HCT116 (cell line): ENCODE measurements at regions not wholly inside any gene's neighbourhood (a gene's known extent, or its start where the extent isn't known, plus 50 kb on each side); places are given as distances from the start of the nearest gene placed in this dataset.

ENCODE experiments used
- ATAC-seq: fragments of 200-7000 bp; cut with Tn5 transposase; 2 replicates; pipeline ENCODE4 v1.9.1; 2020; ENCODE audit warnings: mild to moderate bottlenecking, moderate library complexity
- BruUV-seq: library from RNA; stranded (reverse); fragments of 400-500 nt; replicated peaks from 2 replicates; lab custom pipeline; 2021; lab: Mats Ljungman, UMichigan
- CTCF ChIA-PET: fragments of 300-600 bp; sonication (Branson Sonifier 250); formaldehyde crosslinking; loops from one replicate; lab custom pipeline; 2021; ENCODE audit warnings: antibody characterized with exemption; lab: Charles Lee
- POLR2A ChIA-PET: fragments of 300-600, 350-600 bp; sonication (Branson Sonifier 250); formaldehyde crosslinking; loops from one replicate; lab custom pipeline; 2021; ENCODE audit warnings: antibody characterized with exemption; lab: Charles Lee
- RAD21 ChIA-PET, 2 experiments: fragments of 300-600 bp; sonication (Branson Sonifier 250); formaldehyde crosslinking; loops; one replicate each; lab custom pipeline; 2023; ENCODE audit warnings: low total read pairs in 2 of 2; ENCODE audit not compliant: uncharacterized antibody in 2 of 2, unreplicated experiment in 2 of 2, low non-redundant PET in 1 of 2; lab: Charles Lee
- DNase-seq: peaks from one replicate; pipeline ENCODE4 v3.0.0-alpha.2; 2010; ENCODE audit warnings: low read depth, low spot score
- H2AFZ ChIP-seq: fragments of 200-600 bp; shearing (Covaris generic), sonication (generic); 2 replicates; pipeline ENCODE4 v1.6.1; 2017; ENCODE audit warnings: low read depth, mixed run types, mixed read lengths, antibody characterized with exemption, low read length; ENCODE audit not compliant: poor library complexity, severe bottlenecking
- H3K27ac ChIP-seq: 2 replicates; pipeline ENCODE4 v1.5.1; 2012; ENCODE audit warnings: low read depth, low read length
- H3K27me3 ChIP-seq: fragments of 200-600 bp; sonication (generic); 2 replicates; pipeline ENCODE4 v1.6.1; 2016; ENCODE audit warnings: mixed run types, low read length, mixed read lengths; ENCODE audit not compliant: insufficient read depth
- H3K36me3 ChIP-seq, 2 experiments: fragments of 200-500 bp in 1 of 2; fragments of 200-600 bp in 1 of 2; sonication (Bioruptor generic) in 1 of 2; sonication (generic) in 1 of 2; 2 replicates each; pipeline versions ENCODE4 v1.5.1 to v1.6.1; 2014 to 2016; ENCODE audit warnings: low read length in 2 of 2, inconsistent platforms in 1 of 2, mixed read lengths in 1 of 2, mixed run types in 1 of 2; ENCODE audit not compliant: insufficient read depth in 2 of 2, control insufficient read depth in 1 of 2
- H3K4me1 ChIP-seq, 2 experiments: fragments of 200-600 bp in 1 of 2; sonication (generic) in 1 of 2; 2 replicates each; pipeline versions ENCODE4 v1.5.1 to v1.6.1; 2012 to 2017; ENCODE audit warnings: low read length in 2 of 2, inconsistent platforms in 1 of 2, mild to moderate bottlenecking in 1 of 2, mixed read lengths in 1 of 2, mixed run types in 1 of 2, moderate library complexity in 1 of 2; ENCODE audit not compliant: insufficient read depth in 2 of 2, control insufficient read depth in 1 of 2
- H3K4me2 ChIP-seq: fragments of 200-600 bp; sonication (generic); 2 replicates; pipeline ENCODE4 v1.6.1; 2017; ENCODE audit warnings: mixed run types, low read length, mixed read lengths
- H3K4me3 ChIP-seq, 2 experiments: fragments of 200-600 bp in 1 of 2; sonication (generic) in 1 of 2; replicated peaks in 1 of 2; 2 replicates each; pipeline ENCODE4 v1.5.1; 2011 to 2016; ENCODE audit warnings: low read length in 2 of 2, control low read depth in 1 of 2, low read depth in 1 of 2, mild to moderate bottlenecking in 1 of 2, mixed read lengths in 1 of 2, mixed run types in 1 of 2
- H3K79me2 ChIP-seq: fragments of 200-600 bp; sonication (generic); 2 replicates; pipeline ENCODE4 v1.6.1; 2017; ENCODE audit warnings: mild to moderate bottlenecking, mixed run types, low read length, moderate library complexity, mixed read lengths; ENCODE audit not compliant: insufficient read depth
- H3K9ac ChIP-seq: fragments of 200-600 bp; sonication (generic); 2 replicates; pipeline ENCODE4 v1.6.1; 2016; ENCODE audit warnings: low read length, mixed read lengths
- H3K9me2 ChIP-seq: fragments of 200-600 bp; sonication (generic), shearing (Covaris generic); 2 replicates; pipeline ENCODE4 v1.6.1; 2017; ENCODE audit warnings: mixed run types, mild to moderate bottlenecking, moderate library complexity; ENCODE audit not compliant: insufficient read depth
- H3K9me3 ChIP-seq, 2 experiments: fragments of 200-500 bp in 1 of 2; fragments of 200-600 bp in 1 of 2; sonication (Bioruptor generic) in 1 of 2; sonication (generic) in 1 of 2; 2 replicates each; pipeline ENCODE4 v1.6.1; 2014 to 2017; ENCODE audit warnings: low read length in 2 of 2, mixed read lengths in 2 of 2, inconsistent platforms in 1 of 2, low read depth in 1 of 2, mild to moderate bottlenecking in 1 of 2, mixed run types in 1 of 2, moderate library complexity in 1 of 2; ENCODE audit not compliant: control insufficient read depth in 1 of 2, insufficient read depth in 1 of 2
- H4K20me1 ChIP-seq: fragments of 200-600 bp; sonication (generic), shearing (Covaris generic); 2 replicates; pipeline ENCODE4 v1.6.1; 2017; ENCODE audit warnings: mixed run types, mild to moderate bottlenecking, moderate library complexity; ENCODE audit not compliant: insufficient read depth
- CBX3 ChIP-seq: IDR thresholded peaks from 2 replicates; pipeline ENCODE4 v1.6.1; 2012; ENCODE audit warnings: low read depth
- EGR1 ChIP-seq: IDR thresholded peaks from 2 replicates; pipeline ENCODE4 v1.6.1; 2012; ENCODE audit warnings: low read depth
- ELF1 ChIP-seq: IDR thresholded peaks from 2 replicates; pipeline ENCODE4 v1.6.1; 2012; ENCODE audit warnings: low read depth, borderline replicate concordance
- EZH2phosphoT487 ChIP-seq: fragments of 200-600 bp; IDR thresholded peaks from 2 replicates; pipeline ENCODE4 v1.6.1; 2018; ENCODE audit warnings: antibody characterized with exemption, borderline replicate concordance
- JUND ChIP-seq: IDR thresholded peaks from 2 replicates; pipeline ENCODE4 v1.6.1; 2012
- POLR2AphosphoS5 ChIP-seq: IDR thresholded peaks from 2 replicates; pipeline ENCODE4 v1.6.1; 2011; ENCODE audit warnings: mild to moderate bottlenecking, low read depth, low read length, moderate library complexity
- RAD21 ChIP-seq: IDR thresholded peaks from 2 replicates; pipeline ENCODE4 v1.6.1; 2012; ENCODE audit warnings: low read depth, mild to moderate bottlenecking
- ZBTB33 ChIP-seq: IDR thresholded peaks from 2 replicates; pipeline ENCODE4 v1.6.1; 2011; ENCODE audit warnings: mild to moderate bottlenecking, low read length, moderate library complexity; ENCODE audit not compliant: insufficient replicate concordance; ENCODE audit errors: extremely low read depth
- intact Hi-C: fragments of 100-400 bp; cut with micrococcal nuclease; formaldehyde crosslinking; loops from 2 replicates; pipeline ENCODE4 v1.10.0; 2022
- TF ChIP-seq, protein P1 (sequence below), 3 experiments: fragments of 200-600 bp in 1 of 3; sonication (generic) in 1 of 3; IDR thresholded peaks in 2 of 3; conservative IDR thresholded peaks in 1 of 3; 2 replicates each; pipeline ENCODE4 v1.5.1; 2012 to 2017; ENCODE audit warnings: low read depth in 2 of 3, low read length in 2 of 3, antibody characterized with exemption in 1 of 3, borderline replicate concordance in 1 of 3, control low read depth in 1 of 3, mild to moderate bottlenecking in 1 of 3, mixed read lengths in 1 of 3, mixed run types in 1 of 3, moderate library complexity in 1 of 3; ENCODE audit not compliant: insufficient read depth in 1 of 3

DNA sequence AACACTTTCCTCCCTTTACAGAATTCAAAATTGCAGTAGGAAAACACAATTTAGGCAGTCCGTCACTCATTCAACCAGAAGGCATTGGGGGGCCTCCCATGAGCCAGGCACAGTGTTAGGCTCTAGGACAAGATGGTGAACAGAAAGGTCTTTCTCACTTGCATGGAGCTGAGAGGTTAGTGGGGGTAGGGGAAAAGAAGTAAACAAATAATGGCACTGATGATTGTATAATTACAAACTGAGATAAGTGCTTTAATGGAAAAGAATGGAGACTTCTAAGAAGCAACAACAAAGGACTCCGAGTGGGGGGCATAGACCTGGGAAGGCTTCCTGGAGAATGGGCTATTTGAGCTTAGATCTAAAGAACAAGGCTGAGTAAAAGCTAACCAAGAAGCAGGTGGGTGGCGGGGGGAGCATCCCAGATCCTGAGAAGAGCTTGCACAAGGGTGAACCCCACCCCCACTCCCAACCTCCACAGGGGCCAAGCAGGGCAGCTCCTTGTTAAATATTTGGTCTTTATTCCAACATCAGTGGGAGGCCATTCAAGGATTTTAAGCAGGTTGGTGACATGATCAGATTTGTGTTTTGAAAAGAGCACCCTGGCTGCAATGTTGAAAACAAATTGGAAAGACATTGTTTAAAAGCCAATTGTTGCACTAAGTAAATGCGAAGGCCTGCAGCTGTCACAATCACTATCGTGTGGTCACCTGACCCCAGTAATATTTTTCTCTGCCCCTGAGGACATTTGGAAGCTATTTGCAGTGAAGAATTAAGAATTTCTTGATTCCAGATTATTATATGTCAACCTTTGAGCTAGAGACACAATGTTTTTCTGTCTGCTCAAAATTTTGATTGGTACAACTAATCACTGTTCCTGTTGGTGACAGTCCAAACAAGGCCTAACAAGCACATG, 73.9 kb upstream of the EFNA5 start:
- Histone ChIP-seq H3K4me1 (peaks cover 0 to 6% of the 10 kb centered on the region in 2 experiments; a peak in 1 of 4 replicates), H3K4me2 (no peak overlapping the region), H3K9ac (no peak overlapping the region), H2AFZ (no peak overlapping the region), H3K36me3 (no peaks in the 10 kb centered on the region), H4K20me1 (no peaks in the 10 kb centered on the region), H3K4me3 (no peak overlapping the region), H3K9me2 (no peaks in the 10 kb centered on the region), H3K27me3 (no peaks in the 10 kb centered on the region), H3K27ac (no peak overlapping the region)
- no peak for DNase-seq
- ChIA-PET CTCF (no interaction called here), RAD21 (no interaction called here)
- TF ChIP-seq ZBTB33 = no peak
- no peak for TF ChIP-seq ELF1
- no peak for TF ChIP-seq EZH2phosphoT487
- TF ChIP-seq, protein P1, sequence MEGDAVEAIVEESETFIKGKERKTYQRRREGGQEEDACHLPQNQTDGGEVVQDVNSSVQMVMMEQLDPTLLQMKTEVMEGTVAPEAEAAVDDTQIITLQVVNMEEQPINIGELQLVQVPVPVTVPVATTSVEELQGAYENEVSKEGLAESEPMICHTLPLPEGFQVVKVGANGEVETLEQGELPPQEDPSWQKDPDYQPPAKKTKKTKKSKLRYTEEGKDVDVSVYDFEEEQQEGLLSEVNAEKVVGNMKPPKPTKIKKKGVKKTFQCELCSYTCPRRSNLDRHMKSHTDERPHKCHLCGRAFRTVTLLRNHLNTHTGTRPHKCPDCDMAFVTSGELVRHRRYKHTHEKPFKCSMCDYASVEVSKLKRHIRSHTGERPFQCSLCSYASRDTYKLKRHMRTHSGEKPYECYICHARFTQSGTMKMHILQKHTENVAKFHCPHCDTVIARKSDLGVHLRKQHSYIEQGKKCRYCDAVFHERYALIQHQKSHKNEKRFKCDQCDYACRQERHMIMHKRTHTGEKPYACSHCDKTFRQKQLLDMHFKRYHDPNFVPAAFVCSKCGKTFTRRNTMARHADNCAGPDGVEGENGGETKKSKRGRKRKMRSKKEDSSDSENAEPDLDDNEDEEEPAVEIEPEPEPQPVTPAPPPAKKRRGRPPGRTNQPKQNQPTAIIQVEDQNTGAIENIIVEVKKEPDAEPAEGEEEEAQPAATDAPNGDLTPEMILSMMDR (IDR thresholded peaks at IDR 0.05 in 2 of 3, conservative IDR thresholded peaks at IDR 0.05 in 1 of 3; ENCODE audit: borderline replicate concordance in 1 of 3, insufficient read depth in 1 of 3, low read depth in 2 of 3, low read length in 2 of 3) = no peak
- TF ChIP-seq JUND = no peak
- no peak for TF ChIP-seq EGR1
- no peak for TF ChIP-seq RAD21
- TF ChIP-seq CBX3 = no peak
- no peak for TF ChIP-seq POLR2AphosphoS5
- TF ChIP-seq, all 23 proteins: peak for 0
- POLR2A ChIA-PET = no interaction called here
- no peaks in the 10 kb centered on the region for H3K9me3 ChIP-seq
- no peaks in the 10 kb centered on the region for H3K79me2 ChIP-seq
- BruUV-seq = no TSS peak
- no peak for ATAC-seq
- intact Hi-C loops = no loop called here
